Mammary epithelial cell (primary cell): ENCODE measurements at regions not wholly inside any gene's neighbourhood (a gene's known extent, or its start where the extent isn't known, plus 50 kb on each side); places are given as distances from the start of the nearest gene placed in this dataset.

Experiments used
- CTCF ChIP-seq, 2 donors: IDR thresholded peaks in 1 of 2; conservative IDR thresholded peaks in 1 of 2; 2 replicates each; pipeline ENCODE4 v1.5.1; 2011 to 2012; ENCODE audit warnings: inconsistent platforms in 2 of 2, low read length in 2 of 2, mild to moderate bottlenecking in 2 of 2, control low read depth in 1 of 2, low read depth in 1 of 2; ENCODE audit not compliant: insufficient read depth in 1 of 2; ENCODE audit errors: extremely low read depth in 1 of 2
- EZH2 ChIP-seq: IDR thresholded peaks from 2 replicates; pipeline ENCODE4 v1.6.1; 2012; ENCODE audit warnings: low read length, inconsistent platforms, borderline replicate concordance

- TF ChIP-seq CTCF (conservative IDR thresholded peaks at IDR 0.05 in 1 of 2, IDR thresholded peaks at IDR 0.05 in 1 of 2; ENCODE audit: extremely low read depth in 1 of 2, insufficient read depth in 1 of 2, low read depth in 1 of 2, low read length in 2 of 2) = no peak
- no peak for TF ChIP-seq EZH2
Measured at GRCh38 chr1:219049501-219049900, 124.2 kb upstream of the LYPLAL1 start.
